ENCODE measurements at regions not wholly inside any gene's neighbourhood (a gene's known extent, or its start where the extent isn't known, plus 50 kb on each side); places are given as distances from the start of the nearest gene placed in this dataset.
A peak's percentile ranks its signal among the peaks of the same experiment; 100 is the strongest.
"Not testable (repeated sequence)": the region's sequence is repeated elsewhere in the genome, so short reads cannot be mapped to it uniquely, and the experiment has no call there.

- DNase-seq, result peak; percentile 59
Observed at GRCh38 chr4:103499094-103499493, 220.7 kb downstream of the TACR3 start.

- peak; percentile 90 for DNase-seq
Observed at GRCh38 chr4:103498161-103499070, 221.4 kb downstream of the TACR3 start.

- DNase-seq, result no peak
Observed at GRCh38 chr4:103497692-103498091, 222.1 kb downstream of the TACR3 start.

- DNase-seq, result no peak
Observed at GRCh38 chr4:103496800-103497199, 223.0 kb downstream of the TACR3 start.

GRCh38 chr4:103493450-103494159, 226.2 kb downstream of the TACR3 start:
- no peak for DNase-seq

- DNase-seq, result not testable (repeated sequence)
Observed at GRCh38 chr4:103485296-103485695, 234.5 kb downstream of the TACR3 start.

GRCh38 chr4:103484521-103484920, 235.3 kb downstream of the TACR3 start:
- no peak for DNase-seq

GRCh38 chr4:103482893-103483292, 236.9 kb downstream of the TACR3 start:
- no peak for DNase-seq

GRCh38 chr4:103482471-103482870, 237.3 kb downstream of the TACR3 start:
- no peak for DNase-seq

- no peak for DNase-seq
Observed at GRCh38 chr4:103478734-103479133, 241.1 kb downstream of the TACR3 start.

GRCh38 chr4:103478210-103478609, 241.6 kb downstream of the TACR3 start:
- DNase-seq, result no peak

GRCh38 chr4:103457566-103457965, 259.4 kb upstream of the CENPE start:
- no peak for DNase-seq

GRCh38 chr4:103451341-103451740, 253.2 kb upstream of the CENPE start:
- no peak for DNase-seq

- DNase-seq, result no peak
Observed at GRCh38 chr4:103450693-103451092, 252.6 kb upstream of the CENPE start.

- DNase-seq, result no peak
Observed at GRCh38 chr4:103449296-103450023, 251.3 kb upstream of the CENPE start.

- no peak for DNase-seq
Observed at GRCh38 chr4:103445377-103445776, 247.2 kb upstream of the CENPE start.

GRCh38 chr4:103443324-103443723, 245.2 kb upstream of the CENPE start:
- DNase-seq, result no peak

- no peak for DNase-seq
Observed at GRCh38 chr4:103429283-103429682, 231.1 kb upstream of the CENPE start.

- no peak for DNase-seq
Observed at GRCh38 chr4:103425406-103425805, 227.3 kb upstream of the CENPE start.

GRCh38 chr4:103424853-103425252, 226.7 kb upstream of the CENPE start:
- no peak for DNase-seq

- no peak for DNase-seq
Observed at GRCh38 chr4:103423261-103423660, 225.1 kb upstream of the CENPE start.

GRCh38 chr4:103422467-103423219, 224.5 kb upstream of the CENPE start:
- no peak for DNase-seq

Data from skin of body (tissue), 1 donor.